HL-60 (cell line): ENCODE measurements at regions not wholly inside any gene's neighbourhood (a gene's known extent, or its start where the extent isn't known, plus 50 kb on each side); places are given as distances from the start of the nearest gene placed in this dataset.

ENCODE experiments used
- CTCF ChIP-seq: IDR thresholded peaks from one replicate; pipeline ENCODE4 v1.5.1; 2011; ENCODE audit warnings: low read length, control low read depth, inconsistent platforms; ENCODE audit not compliant: insufficient read depth
- REST ChIP-seq: IDR thresholded peaks from 2 replicates; pipeline ENCODE4 v1.6.1; 2012; ENCODE audit warnings: low read depth; ENCODE audit not compliant: insufficient replicate concordance

GRCh38 chr1:29722598-29722997 is 486.3 kb downstream of the PTPRU start:
- TF ChIP-seq CTCF (no peak), REST (no peak)
